GF-D8 (cell line): ENCODE measurements at regions not wholly inside any gene's neighbourhood (a gene's known extent, or its start where the extent isn't known, plus 50 kb on each side); places are given as distances from the start of the nearest gene placed in this dataset.

Source experiments
- DNase-seq: peaks from one replicate; lab custom pipeline; 2025; lab: John Stamatoyannopoulos, UW

DNA sequence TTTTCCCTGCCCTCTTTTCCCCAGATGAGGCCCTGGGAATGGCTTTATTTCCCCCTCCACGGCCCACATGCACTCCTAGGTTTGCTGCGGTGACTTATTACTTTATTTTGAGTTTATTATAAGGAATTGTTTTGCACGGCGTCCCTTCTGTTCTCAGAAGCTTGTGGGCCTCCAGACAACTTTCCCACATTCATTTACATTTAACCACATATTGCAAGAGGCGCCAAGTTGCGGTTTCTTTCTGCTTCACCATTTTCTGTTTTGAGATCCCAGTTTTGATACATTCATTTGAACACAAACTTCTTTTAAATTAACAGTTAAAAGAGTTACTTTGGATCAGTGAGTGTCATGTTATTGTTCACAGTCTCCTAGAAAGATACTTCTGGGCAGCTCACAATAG is 532.5 kb upstream of the MGMT start:
- no peak for DNase-seq

DNA sequence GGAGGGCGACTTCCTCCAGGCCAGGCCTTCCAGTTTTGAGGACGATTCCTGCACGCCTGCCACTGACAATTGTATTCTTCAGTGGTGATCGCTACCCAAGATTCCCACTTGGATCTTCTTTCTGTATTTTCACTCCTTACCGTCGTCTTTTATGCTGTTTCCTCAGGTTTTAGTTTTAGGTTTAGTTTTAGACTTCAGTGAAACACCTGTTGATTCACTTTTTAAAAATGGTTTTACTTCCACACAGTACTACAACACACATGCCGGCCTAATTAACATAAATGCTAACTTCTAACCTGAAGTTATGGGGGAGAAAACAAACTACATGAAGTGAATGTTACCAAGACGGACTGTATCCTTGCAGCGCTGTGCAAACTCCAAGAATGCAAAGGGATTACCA is 530.6 kb upstream of the MGMT start:
- no peak for DNase-seq

DNA sequence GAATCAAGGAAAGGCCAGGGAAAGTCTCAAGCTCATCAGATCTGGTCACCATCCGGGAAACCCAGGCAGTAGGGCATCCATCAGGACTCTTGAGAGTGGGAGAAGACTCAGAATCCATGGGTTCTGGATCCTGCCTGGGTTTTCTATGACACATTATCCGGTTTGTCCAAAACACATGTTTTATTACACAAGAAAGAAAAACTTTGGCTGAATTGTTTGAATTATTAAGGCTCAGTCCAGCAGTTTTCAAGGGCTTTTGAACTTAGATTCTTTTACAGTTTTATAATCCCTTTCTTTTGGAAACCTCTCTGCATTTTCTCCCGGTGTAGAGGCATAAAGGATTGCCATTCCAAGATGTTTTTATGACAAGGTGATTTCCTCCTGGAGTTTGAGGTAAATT is 528.5 kb upstream of the MGMT start:
- no peak for DNase-seq

DNA sequence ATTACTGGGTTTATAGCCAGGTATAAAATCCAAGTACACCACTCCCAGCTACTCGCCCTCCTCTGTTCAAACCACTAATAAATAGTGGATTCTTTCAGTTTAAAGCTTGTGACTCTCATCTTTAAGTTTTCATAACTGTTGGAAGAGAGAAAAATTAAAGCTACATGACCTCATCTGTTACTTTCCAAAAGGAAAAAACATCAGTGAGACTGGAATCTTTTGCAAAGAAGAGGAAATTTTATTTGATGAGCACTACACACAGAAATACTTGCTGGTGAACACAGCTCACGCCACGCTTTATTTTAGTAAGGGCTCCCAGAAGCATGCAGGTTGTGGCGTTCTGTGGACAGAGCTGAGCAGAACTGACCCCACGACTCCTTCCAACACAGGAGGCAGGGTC is 527.0 kb upstream of the MGMT start:
- no peak for DNase-seq

DNA sequence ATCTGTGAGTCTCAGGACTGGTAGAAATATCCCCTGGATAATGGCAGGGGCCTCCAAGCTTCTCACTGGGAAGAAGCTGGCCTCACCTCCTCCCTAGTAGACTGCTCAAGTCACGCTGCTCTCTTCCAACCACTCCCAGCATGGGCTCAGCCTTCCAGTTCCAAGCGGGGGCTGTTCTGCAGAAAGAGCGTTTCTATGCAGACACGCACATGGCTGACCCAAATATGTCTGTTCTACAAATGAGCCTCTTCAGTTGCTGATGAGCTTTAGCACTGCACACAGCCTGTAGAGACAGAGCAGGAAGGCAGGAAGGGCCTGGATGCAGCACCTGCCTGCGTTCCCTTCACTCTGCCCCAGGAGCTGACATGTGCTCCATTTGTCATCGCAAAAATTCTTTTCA is 523.9 kb upstream of the MGMT start:
- DNase-seq = no peak

DNA sequence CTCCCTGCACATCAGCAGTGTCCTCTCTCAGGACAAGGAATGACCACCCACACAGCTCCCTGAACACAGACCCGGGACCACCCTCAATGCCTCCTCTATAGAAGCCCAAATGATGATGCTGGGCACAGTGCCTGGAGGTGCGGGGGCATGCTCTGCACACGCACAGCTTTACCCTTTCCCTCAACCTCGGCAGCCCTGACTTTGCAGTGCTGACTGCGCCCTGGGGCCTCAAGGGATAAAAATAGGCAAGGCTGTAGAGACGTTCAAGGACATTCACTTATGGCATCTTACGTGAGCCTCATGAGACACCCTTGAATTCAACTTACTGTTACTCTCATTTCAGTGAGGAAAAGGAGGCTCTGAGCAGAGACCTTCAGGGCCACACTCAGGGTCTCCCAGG is 521.6 kb upstream of the MGMT start:
- no peak for DNase-seq

DNA sequence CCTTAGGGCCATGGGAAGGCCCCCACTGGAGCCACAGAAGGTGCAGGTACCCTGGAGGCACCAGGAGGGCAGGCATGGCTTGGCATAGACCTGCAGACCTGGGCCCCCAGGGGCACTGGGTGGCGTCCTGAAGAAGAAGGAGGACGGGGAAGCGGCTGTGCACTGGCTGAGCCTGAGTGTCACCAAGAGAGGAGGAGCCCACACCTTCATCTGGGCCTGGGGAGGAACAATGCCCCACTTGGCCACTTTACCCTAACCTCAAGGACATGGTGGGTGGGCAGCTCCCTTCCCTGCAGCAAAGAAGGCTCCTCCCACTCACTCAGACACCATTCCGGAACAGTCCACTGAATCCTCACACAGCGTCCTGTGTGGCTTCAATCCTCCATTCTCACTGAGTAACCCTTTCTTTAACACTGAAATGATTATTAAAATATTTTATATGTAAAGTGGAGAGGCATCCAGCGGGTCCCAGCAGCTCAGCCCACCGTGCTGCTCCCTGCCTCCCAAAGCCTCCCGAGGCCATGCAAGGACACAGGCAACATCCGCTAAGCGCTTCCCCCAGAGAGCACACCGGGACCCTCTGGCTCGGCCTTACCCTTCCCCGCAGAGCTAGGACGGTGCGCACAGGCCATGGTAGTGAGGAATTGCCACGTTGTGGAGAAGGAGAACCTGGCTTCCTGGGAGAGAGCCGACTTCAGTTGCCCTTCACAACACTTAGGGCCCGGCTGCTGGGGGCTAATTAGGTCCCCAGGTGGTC is 516.7 kb upstream of the MGMT start:
- DNase-seq = no peak

DNA sequence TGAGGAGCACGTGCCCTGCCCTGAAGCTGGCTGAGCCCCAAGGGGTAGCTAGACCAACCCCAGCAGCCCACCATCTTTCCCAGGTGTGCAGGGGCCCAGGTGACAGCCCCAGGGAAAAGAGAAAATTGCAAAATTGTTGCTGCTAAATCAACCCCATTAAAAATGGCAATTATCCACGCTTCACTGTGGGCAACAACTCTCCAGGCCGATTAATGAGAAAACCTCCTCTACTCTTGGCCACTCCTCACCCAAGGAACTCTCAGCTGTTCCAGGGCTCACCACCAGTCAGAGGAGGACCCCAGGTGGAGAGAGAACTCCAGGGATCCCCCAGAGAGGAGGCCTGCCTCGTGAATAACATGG is 516.1 kb upstream of the MGMT start:
- DNase-seq = no peak

DNA sequence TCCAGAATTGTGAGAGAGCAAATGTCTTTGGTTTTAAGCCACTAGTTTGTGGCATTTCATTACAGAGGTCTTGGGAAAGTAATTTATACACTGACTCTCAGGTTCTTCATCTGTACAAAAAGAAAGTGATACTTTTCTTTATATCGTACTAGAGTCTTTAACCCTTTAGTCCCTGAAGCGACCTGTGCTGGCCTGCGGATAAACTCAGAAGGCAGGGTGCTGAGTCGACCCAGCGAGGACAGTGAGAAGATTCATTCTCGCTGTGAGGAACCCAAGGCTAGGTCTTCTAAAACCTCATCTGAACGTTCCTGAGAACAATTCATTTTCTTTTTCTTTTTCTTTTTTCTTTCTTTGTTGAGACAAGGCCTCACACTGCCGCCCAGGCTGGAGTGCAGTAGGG is 514.2 kb upstream of the MGMT start:
- DNase-seq = no peak

DNA sequence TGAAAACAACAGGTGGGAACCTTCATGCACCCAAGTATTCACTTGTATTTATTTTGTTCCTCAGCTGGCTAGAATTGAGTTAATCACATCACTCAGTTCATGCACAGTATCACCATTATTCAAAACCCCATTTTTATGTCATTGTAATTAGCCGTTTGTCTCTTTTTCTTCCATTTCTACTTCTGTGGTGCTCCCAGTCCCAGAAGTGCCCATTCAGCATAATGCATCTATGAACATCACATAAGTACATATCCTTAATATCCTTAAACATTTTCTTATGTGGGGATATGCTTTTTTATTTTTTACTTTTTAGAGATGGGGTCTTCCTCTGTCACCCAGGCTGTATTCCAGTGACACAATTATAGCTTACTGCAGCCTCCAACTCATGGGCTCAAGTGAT is 510.9 kb upstream of the MGMT start:
- no peak for DNase-seq

DNA sequence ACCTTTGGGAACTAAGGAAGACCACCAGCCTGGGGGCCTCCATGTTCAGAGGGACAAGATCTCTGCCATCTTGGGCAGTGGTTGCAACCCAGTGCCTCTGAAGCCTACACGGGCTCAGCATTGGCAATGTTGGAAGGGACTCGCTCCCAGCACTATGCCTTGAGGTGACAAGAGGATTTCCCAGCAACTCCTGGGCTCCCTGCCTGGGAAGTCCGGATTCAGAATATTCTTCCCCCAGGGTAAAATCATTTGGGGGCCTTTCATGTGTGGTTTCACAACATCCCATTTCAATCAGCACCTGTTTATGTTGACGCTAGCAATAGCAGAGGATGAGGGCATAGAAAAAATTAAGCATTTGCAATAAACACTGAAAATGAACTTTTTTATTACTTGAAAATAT is 509.8 kb upstream of the MGMT start:
- DNase-seq = no peak

DNA sequence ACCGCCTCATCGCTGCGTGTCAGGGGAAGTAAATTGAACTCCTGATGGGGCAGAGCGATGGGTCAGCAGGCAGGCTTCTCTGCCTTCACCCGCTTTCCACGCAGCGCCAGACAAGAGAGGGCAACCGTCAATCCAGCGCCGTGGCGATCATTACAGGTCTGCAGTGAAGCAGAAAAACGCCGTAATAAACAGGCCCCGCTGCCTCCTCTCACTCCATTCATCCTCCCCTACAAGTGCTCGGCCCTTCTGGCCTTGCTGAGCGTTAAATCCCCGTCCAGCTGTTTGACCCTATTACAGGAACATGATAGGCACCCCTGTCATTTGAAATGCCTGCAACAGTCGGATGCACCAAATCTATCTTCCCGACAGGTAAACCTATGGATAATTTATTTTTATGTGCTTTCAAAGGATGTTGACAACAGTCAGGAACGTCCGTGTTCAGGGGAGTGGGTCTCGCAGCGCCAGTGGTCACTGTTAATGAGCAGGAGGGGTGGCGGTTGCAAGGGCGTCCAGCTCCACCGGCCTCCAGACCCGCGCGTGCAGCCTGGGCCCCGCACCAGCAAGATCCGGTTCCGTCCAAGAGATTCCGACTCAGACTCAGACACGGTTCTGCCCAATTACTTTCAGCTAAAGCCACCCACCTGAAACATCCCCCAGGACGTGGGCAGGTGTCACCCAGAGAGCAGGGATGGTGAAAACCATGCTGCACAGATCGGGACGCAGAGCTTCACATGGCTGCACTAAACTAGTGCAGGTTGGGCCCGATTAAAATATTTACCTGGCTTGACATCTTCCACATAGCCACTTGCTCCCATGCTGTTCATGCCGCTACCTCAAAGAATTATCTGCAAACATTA is 508.0 kb upstream of the MGMT start:
- DNase-seq = no peak

DNA sequence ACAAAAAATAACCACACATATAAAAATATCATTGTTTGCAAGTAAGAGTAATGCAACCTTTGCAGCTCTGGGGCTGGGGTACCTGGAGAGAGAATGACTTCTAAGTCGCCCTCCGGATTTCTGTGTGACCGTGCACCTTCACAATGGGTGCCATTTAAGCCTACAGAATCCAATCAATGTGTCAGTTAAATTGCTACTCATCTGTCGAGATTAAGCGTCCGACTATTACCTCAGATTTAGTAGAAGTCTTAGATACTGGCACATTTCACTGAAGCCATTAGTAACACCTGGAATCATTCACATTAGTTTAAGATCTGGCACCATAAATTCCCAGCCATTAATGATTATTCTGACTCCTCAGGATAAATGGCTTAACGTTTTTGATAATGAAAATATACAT is 507.3 kb upstream of the MGMT start:
- no peak for DNase-seq

DNA sequence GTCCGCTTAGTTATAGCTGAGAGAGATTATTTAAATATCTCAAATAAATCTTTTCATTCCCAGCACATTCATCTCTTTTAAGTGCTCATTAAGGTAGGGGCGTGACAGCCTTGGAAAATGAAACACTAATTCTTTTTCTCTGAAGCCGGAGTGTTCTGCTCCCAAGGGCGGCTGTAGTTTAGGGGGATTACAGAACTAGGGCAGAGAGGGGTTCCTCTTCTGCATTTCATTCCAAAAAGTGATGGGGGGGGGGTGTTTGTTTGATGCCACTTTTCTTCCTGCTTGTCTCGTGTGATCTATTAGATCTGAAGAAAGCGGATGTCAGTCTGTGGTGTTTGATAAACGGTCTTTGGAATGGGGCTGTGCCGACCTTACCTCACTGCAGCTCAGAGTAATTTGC is 506.5 kb upstream of the MGMT start:
- DNase-seq = no peak

DNA sequence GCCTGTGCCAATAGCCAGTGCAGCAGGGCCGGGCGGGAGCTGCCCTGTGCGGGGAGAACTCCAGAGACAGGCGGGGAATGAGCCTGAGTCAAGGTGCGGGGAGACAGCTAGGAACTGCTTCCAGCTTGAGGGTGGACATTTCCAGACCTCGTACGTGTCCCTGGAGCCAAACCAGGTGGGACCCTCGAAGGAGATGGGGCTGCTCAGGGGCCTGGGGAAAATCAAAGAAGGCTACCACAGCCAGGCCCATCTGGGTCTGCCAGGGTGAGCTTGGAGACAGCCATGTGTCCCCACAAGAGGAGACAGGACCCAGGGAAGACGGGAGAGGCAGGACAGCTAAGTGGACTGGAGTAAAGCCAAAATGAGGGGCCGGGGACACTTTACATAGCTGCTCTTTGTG is 504.9 kb upstream of the MGMT start:
- DNase-seq = no peak

DNA sequence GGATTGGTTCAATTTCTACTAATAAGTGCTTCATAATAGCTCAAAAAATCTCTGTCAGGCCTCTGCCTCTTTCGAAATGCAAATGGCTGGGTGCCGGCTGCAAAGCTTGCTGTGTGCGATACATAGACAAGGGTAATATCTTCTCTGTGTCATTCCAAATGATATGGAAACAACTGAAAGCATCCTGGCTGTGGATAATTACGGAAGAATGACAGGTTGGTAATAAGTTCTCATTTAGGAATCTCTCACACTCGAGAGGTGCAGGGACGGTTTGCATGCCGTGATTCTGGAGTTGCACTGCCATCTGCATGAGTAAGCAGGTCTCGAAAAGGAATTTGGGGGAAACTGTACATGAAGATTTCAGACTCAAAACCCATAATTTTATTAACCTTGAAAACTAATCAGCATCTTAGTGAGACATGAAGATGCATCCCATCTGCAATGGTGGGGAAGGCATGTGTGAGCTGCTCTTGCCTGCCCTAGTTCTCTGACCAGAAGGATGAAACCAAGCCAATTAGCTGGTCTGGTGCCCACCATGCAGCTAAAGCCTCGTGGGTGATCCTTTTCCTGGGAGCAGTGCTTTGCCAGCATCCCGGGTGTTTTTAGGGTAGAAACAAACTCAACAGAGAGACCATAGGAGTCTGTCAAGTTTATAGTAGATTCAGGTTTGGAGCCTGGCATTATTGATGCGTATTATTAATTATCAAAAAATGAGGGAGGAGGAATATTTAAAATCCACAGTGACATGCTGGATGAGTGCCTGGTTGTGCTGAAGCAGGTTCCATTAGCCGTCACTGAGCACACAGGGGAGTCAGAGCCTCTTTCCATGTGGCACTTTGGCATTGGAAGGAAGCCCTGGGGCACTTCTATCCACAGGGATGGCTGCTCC is 503.6 kb upstream of the MGMT start:
- no peak for DNase-seq

DNA sequence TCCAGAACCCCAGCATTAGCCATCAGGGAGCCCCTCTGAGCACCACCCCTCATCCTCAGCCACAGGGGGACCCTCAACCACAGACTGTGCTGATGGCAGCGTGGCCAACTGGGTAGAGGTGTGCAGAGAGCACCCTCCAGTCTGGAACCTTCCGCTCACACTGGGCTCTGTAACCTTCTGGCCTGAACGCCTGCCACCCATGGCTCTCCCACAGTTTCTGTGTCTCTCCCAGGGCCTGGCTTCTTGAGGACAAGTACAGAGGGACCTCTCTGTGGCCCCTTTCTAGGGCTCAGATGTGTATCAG is 503.0 kb upstream of the MGMT start:
- DNase-seq = no peak

DNA sequence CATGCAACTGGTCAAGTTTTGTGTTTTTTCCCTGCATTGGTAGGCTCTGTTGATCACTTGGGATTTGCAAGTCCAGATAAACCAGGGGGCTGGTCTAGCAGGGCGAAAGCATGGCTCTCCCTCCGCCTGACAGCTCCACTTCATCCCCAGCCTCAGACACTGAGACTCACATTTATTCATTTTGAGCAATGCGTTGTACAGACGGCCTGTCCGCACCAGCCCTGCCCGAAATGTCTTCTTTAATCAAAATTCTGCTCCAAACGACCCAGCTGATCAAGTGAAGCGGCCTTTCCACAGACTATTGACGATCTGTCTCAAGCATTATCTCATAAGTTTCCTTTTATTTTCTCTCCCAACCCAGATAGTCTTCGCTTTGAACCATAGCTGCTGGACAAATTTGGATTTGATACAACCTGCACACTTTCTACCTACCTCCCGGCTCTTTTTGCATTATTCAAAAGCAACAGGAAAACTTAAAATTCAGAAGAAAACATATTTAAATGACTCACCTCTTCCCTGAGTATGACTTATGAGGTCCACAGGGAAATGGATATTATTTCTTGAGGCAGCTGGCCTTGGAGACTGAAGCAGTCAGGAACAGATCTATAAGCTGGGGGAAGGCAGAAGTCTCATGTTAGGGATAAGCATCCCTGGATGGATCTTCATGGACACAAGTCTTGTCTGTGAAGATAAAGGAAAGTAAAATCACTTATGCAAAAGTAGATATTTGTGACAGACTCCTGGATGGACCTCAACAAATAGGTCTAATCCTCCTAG is 498.9 kb upstream of the MGMT start:
- DNase-seq = no peak

DNA sequence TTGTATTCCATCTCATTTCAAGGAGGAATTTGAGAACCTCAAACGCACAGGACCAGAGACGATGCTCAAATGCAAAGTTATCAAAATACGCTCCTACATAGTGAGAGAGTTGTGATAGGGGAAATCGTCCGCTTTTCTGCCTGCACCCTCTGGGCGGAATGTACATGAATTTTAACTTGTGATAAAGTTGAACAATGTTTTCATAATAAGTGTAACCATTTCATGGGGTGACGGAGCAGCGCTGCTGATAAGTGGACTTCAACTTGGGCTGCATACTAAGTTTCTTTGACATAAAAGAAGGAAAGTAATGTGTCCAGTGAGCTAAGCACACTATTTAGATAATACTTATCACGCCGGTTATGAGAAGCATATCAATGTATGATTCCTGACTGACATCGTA is 497.5 kb upstream of the MGMT start:
- no peak for DNase-seq

DNA sequence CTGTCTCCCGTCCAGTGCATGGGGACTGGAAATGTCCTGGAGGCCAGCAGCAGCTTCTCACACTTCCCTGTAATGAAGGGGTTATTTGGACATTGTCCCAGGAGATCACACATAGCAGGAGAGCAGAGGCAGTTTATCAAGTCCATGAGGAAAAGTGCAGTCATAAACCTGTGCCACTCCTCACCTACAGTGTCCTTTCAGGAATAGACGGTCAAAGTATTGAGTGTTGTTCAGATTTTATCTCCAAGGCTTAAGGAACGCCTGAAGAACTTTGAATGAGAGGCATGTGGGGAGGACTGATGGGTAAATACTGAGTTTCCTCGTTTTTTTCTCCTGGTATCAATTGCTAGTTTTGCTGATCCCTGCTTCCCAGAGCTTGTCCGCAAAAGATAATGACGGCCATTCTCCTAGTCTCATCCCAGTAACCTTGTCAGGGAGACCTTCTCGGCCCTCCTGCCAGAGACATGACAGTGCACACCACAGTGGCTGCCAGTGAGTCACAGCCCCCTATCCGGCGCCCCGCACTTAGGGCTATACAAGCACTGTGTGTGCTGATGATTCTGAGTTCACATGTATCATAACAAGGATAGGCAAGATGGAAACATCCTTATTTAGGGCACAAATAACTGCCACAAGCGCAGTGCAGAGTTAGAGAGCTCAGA is 495.5 kb upstream of the MGMT start:
- DNase-seq = no peak

DNA sequence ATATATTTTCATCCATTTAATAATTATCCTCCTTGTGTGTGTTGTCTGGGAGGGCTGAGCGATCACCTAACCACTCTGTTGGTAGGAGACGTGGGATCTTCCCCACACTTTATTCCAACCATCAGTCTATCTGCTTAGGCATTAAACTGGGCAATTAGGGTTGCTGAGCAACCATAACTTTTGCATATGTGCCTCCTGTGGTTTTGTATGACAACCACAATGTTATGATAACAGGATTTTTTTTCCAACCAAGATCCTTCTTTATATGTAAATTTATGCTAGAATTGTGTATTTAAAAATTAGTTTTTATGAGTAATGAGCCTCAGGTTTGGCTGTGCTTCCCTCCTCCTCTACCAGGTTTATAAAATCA is 495.0 kb upstream of the MGMT start:
- DNase-seq = no peak

DNA sequence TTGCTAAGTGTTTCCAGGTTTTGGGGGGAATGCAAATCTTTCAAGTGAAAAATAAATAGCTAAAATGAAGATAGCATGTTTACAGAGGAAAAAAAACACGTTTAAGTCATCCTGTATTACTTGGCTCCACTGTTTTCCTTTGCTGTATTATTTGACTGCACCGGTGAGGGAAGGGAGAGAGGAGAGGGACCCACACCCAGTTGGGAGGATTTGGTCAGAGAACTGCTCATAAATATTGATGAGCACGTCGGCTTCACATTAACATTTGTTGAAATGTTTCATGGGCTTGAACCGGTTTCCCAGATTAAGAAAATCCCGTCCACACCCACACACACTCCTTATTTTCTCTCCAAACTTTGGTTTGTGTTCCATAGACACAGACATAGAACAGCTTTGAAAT is 493.8 kb upstream of the MGMT start:
- DNase-seq = no peak
